Kidney (tissue), 13 donors: ENCODE measurements at regions not wholly inside any gene's neighbourhood (a gene's known extent, or its start where the extent isn't known, plus 50 kb on each side); places are given as distances from the start of the nearest gene placed in this dataset.

Experiments
- DNase-seq, 5 donors: peaks; one replicate each; pipeline ENCODE4 v3.0.0-alpha.2; 2013 to 2020
- FAIRE-seq: peaks from 2 replicates; lab custom pipeline; 2012; peaks lifted over from hg19 to GRCh38; lab: Jason Lieb, UNC
- H3K27ac ChIP-seq, 2 donors: one replicate each; pipeline ENCODE4 v1.7.0; 2013; ENCODE audit warnings: low read depth in 2 of 2, low read length in 2 of 2, inconsistent platforms in 1 of 2
- H3K27me3 ChIP-seq: one replicate; pipeline ENCODE4 v1.7.1; 2013; ENCODE audit warnings: low read length, inconsistent platforms; ENCODE audit not compliant: control insufficient read depth, insufficient read depth
- H3K36me3 ChIP-seq, 3 donors: one replicate each; pipeline versions ENCODE4 v1.7.0 to v1.7.1; 2013; ENCODE audit warnings: low read length in 3 of 3, control low read depth in 1 of 3, inconsistent platforms in 1 of 3; ENCODE audit not compliant: insufficient read depth in 3 of 3, control insufficient read depth in 2 of 3
- H3K4me1 ChIP-seq, 3 donors: one replicate each; pipeline versions ENCODE4 v1.7.0 to v1.7.1; 2013; ENCODE audit warnings: low read length in 3 of 3, inconsistent platforms in 1 of 3, low read depth in 1 of 3; ENCODE audit not compliant: control insufficient read depth in 2 of 3, insufficient read depth in 2 of 3
- H3K4me3 ChIP-seq, 3 donors: one replicate each; pipeline versions ENCODE4 v1.7.0 to v1.8.1; 2013; ENCODE audit warnings: low read length in 3 of 3, control low read depth in 1 of 3, inconsistent platforms in 1 of 3
- H3K9ac ChIP-seq, 3 donors: one replicate each; pipeline versions ENCODE4 v1.7.0 to v1.7.1; 2013; ENCODE audit warnings: low read length in 3 of 3, control low read depth in 1 of 3, inconsistent platforms in 1 of 3
- H3K9me3 ChIP-seq, 3 donors: one replicate each; pipeline versions ENCODE4 v1.7.0 to v1.7.1; 2013; ENCODE audit warnings: low read length in 3 of 3, control low read depth in 1 of 3, inconsistent platforms in 1 of 3; ENCODE audit not compliant: control insufficient read depth in 2 of 3, insufficient read depth in 1 of 3
- CTCF ChIP-seq: IDR thresholded peaks from 3 replicates; pipeline ENCODE4 v1.5.1; 2012; ENCODE audit warnings: mild to moderate bottlenecking, moderate library complexity, borderline replicate concordance; ENCODE audit not compliant: insufficient read depth; ENCODE audit errors: extremely low read depth
- intact Hi-C: fragments of 100-400 bp; cut with DNase I; formaldehyde crosslinking; loops from one replicate; pipeline ENCODE4 v1.11.1; 2022
- donor health status: control.
- donor health status: control.
- donor health status: control.
- donor health status: control.
- donor health status: control.
- donor health status: DM: yes; HTN: yes; CAD: no.
- donor health status: Normal renal cell carcinoma (clear cell type).

GRCh38 chr6:88459189-88459588, 293.0 kb upstream of the CNR1 start:
- Histone ChIP-seq H3K4me3 (no peak overlapping the region), H3K4me1 (no peaks in the 10 kb centered on the region), H3K27ac (no peak overlapping the region), H3K36me3 (no peaks in the 10 kb centered on the region), H3K9me3 (peaks cover 0 to 4% (median 0%) of the 10 kb centered on the region in 3 donors), H3K27me3 (no peaks in the 10 kb centered on the region), H3K9ac (no peak overlapping the region)
- FAIRE-seq (no peak), DNase-seq (no peak)
- no peak for TF ChIP-seq CTCF
- intact Hi-C loops: no loop called here

- intact Hi-C loops: no loop called here
- H3K9ac ChIP-seq: no peak overlapping the region
- no peaks in the 10 kb centered on the region for H3K4me1 ChIP-seq
- no peak for DNase-seq
- no peak for TF ChIP-seq CTCF
- FAIRE-seq: no peak
- H3K9me3 ChIP-seq: peaks cover 0 to 4% (median 0%) of the 10 kb centered on the region in 3 donors
- H3K36me3 ChIP-seq: no peaks in the 10 kb centered on the region
- H3K27ac ChIP-seq: no peak overlapping the region
- no peak overlapping the region for H3K4me3 ChIP-seq
- H3K27me3 ChIP-seq: no peaks in the 10 kb centered on the region
These were observed 292.5 kb upstream of the CNR1 start for GRCh38 chr6:88458662-88459061.

GRCh38 chr6:88456221-88456859, 290.2 kb upstream of the CNR1 start:
- TF ChIP-seq CTCF: no peak
- Histone ChIP-seq H3K36me3 (no peaks in the 10 kb centered on the region), H3K9me3 (no peaks in the 10 kb centered on the region), H3K27me3 (no peaks in the 10 kb centered on the region), H3K4me1 (no peaks in the 10 kb centered on the region), H3K9ac (no peak overlapping the region), H3K27ac (no peak overlapping the region), H3K4me3 (no peak overlapping the region)
- DNase-seq (no peak), FAIRE-seq (no peak)
- intact Hi-C loops: no loop called here

- FAIRE-seq (no peak), DNase-seq (no peak)
- H3K27ac ChIP-seq: no peak overlapping the region
- H3K4me3 ChIP-seq: no peak overlapping the region
- no peaks in the 10 kb centered on the region for H3K9me3 ChIP-seq
- no peaks in the 10 kb centered on the region for H3K36me3 ChIP-seq
- TF ChIP-seq CTCF: no peak
- H3K4me1 ChIP-seq: no peaks in the 10 kb centered on the region
- intact Hi-C loops: no loop called here
- no peak overlapping the region for H3K9ac ChIP-seq
- H3K27me3 ChIP-seq: no peaks in the 10 kb centered on the region
These were observed 289.2 kb upstream of the CNR1 start for GRCh38 chr6:88455317-88455716.
